NCI-H2029 (cell line): ENCODE measurements at regions not wholly inside any gene's neighbourhood (a gene's known extent, or its start where the extent isn't known, plus 50 kb on each side); places are given as distances from the start of the nearest gene placed in this dataset.
"Not testable (repeated sequence)": the region's sequence is repeated elsewhere in the genome, so short reads cannot be mapped to it uniquely, and the experiment has no call there.

Source experiments
- DNase-seq: peaks from one replicate; lab custom pipeline; 2025; lab: John Stamatoyannopoulos, UW

DNA sequence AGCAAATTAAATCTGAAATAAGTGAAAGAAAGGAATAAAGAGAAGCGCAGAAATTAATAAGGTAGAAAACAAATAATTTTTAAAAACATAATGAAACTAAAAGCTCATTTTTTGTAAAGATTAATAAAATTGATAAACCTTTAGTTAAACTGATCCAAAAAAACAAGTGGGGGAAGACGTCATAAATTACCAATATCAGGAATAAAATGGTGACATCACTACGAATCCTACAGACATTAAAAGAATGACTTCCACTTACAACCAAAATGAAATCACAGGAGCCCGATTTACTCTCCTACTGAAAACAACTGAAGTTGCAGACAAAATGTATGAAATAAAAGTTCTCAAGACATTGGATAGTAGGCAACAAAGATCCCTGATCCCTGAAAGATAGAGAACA is 68.1 kb upstream of the IFFO2 start:
- DNase-seq, result no peak

DNA sequence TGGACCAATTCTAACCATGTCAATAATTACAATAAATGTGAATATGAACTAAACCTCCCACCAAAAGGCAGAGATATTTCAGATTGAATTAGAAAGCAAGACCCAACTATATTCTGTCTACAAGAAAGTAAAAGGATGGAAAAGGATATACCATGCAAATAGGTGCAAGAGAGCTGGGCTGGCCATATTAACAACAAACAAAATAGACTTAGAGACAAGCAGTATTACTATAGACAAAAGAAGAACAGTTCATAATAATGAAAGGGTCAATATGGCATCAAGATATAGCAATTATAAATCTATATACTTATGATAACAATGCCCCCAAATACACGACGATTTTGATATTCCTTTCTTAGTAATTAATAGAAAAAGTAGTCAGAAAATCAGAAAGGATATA is 67.3 kb upstream of the IFFO2 start:
- DNase-seq, result no peak

DNA sequence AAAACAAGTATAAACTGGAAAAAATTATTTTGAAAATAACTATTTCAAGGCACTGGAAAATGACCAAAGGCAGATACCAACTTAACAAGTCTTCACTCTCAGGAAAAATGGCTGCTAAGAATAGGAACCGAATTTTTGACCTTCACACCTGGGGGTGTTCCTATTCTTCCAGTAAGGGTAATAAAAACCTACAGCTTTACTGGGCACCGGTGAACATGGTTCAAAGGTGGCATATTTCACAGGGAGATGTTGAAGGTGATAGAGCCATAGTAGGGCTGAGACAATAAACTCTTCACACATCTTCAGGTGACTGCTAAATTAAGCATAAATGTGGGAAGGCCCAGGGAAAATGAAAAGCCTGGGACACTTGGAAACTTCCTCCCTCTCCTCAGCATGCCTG is 65.4 kb upstream of the IFFO2 start:
- DNase-seq, result no peak

DNA sequence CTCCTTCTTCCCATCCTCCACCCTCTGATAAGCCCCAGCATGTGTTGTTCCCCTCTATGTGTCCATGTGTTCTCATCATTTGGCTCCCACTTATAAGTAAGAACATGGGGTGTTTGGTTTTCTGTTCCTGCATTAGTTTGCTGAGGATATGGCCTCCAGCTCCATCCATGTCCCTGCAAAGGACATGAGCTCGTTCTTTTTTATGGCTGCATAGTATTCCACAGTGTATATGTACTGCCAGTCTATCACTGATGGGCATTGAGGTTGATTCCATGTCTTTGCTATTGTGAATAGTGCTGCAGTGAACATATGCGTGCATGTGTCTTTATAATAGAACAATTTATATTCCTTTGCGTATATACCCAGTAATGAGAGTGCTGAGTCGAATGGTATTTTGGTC is 62.8 kb upstream of the IFFO2 start:
- not testable (repeated sequence) for DNase-seq

DNA sequence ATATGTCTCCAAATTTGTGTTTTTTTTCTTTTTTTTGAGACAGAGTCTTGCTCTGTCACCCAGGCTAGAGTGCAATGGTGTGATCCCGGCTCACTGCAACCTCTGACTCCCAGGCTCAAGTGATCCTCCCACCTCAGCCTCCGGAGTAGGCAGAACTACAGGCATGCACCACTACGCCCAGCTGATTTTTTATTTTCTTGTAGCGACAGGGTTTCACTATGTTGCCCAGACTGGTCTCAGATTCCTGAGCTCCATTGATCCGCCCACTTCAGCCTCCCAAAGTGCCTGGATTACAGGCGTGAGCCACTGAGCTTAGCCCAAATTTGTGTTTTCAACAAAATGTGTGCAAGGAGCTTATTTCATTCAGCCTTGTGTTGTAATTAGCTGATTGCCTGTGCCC is 59.0 kb upstream of the IFFO2 start:
- no peak for DNase-seq

DNA sequence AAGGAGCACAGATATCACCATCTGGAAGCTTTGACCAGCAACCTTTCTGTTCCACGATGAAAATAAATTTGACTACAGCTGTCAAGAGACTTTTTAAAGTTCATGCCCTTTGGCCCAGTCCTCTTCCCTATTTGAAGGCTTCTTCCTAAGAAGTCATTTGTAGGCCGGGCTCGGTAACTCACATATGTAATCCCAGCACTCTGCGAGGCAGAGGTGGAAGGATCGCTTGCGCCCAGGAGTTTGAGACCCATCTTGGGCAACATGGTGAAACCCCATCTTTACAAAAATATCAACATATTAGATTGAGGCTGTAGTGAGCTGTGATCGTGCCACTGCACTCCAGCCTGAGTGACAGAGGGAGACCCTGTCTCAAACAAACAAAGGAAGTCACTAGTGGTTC is 58.3 kb upstream of the IFFO2 start:
- no peak for DNase-seq

DNA sequence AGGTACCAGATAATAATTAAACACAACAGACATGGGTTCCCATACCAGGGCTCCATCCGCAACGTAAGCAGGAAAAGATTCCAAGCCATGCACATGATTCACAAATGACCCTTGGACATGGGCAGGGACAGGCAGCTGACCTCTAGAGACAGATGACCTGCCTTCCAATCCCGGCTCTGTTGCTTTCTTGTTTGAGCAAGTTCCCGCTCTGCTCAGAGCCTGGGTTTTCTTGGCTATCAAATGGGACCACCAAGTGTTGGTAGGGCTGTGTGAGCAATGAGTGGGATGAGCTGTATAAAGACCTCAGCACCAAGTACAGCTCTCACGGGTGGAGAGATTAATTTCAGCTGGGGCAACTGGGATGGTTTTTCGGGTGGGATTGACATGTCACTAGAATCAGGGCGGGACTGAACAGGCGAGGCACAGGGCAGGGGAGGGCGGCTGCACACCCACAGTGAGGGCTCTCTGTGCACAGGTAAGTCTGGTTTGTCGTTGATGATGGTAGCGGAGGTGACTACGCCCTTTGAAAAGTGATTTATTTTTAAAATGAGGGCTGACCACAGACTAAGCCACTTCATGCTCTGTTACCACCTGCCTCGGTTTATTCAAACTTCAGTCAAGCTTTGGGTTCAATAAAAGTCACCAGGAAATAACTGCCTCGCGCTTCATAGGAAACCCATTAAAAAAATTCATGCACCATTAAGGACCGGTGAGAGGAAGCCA is 57.5 kb upstream of the IFFO2 start:
- DNase-seq, result no peak

DNA sequence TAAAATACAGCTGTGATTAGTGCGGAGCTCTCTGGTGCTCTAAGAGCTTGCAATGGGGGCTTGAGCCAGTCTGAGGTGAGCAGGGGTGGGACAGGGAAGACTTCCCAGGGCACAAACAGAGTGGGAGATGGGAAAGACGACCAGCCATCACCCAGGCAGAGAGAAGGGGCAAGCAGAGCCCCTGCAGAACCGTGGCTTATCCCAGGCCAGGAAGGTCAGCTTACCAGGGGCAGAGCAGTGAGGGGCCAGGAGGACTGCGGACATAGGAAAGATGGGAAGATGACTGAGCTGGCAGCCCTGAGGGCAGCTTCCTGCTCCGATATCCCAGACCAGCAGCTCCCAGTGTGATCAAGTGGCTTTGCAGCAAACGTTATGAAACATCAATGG is 55.4 kb upstream of the IFFO2 start:
- no peak for DNase-seq

DNA sequence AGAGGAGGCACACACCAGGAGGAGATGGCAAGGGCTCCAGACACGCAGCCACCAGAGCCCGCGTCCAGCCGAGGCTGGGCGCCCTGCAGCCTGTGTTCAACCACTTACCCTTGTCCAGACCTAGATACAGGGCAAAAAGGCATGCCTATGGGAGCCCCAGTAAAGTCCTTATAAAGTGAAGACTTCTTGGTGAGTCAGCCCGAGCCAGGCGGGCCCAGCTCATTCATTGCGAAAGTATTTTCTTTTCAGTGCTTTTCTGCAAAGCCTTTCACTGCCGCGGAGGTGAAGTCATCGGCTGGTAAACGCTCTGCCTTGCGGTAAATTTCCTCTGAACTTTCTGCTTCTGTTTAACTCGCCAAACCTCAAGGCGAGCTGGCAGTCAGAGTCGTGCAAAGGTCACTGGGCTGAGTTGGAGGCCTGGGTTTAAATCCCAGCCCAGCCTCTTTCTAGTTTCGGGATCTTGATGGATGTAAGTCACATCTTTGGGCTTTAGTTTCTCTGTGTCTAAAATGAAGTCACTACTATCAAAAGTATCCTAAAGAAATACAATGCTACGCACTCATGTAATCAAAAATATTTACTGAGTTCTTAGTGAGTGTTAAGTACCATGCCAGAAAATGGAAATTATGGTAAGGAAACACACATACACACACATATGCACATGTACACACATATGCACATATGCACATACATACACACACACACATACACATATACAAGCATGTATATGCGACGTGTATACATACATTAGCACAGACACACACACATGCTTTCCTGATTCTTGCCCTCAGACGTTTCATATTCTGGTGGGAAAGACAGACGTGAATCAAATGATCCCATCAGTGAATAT is 54.7 kb upstream of the IFFO2 start:
- DNase-seq, result no peak

DNA sequence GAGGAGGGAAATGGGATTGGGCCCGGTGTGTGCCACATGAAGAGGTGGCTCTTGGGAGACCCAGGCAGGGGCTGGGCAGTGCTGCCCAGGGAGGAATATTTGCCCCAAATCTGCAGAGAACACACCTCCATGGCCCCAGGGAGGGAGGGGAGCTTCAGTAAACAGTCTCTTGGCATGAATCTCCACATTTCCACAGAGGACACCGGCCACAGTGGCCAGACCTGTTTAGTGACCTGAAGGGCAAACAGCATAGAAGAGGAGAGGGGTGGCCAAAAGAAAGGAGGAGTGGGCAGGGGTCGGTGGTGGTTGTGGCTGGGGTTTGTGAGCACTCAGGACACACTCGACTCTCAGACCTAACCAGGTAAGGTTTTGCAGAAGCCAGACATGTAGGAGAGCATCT is 54.0 kb upstream of the IFFO2 start:
- DNase-seq, result no peak

DNA sequence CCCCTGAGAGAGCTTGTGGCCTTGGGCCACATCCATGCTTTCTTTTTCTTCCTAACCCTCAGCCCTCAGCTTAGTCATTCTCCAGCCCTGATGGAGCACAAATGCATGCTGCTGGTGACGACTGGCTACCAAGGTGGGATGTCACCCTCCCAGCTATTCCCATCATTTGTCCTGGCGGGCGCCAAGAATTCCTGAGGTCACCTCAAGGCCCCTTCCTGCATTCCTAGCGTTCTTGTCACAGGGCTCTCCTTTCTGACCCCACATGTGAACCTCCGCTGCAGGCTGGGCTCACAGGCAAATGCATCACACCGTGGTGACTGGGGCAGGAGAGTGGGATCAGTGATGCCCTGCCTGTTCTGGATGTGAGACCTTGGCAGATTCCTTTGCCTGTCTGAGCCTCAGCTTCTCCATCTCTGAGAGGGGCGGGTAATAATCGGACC is 53.4 kb upstream of the IFFO2 start:
- DNase-seq, result no peak

DNA sequence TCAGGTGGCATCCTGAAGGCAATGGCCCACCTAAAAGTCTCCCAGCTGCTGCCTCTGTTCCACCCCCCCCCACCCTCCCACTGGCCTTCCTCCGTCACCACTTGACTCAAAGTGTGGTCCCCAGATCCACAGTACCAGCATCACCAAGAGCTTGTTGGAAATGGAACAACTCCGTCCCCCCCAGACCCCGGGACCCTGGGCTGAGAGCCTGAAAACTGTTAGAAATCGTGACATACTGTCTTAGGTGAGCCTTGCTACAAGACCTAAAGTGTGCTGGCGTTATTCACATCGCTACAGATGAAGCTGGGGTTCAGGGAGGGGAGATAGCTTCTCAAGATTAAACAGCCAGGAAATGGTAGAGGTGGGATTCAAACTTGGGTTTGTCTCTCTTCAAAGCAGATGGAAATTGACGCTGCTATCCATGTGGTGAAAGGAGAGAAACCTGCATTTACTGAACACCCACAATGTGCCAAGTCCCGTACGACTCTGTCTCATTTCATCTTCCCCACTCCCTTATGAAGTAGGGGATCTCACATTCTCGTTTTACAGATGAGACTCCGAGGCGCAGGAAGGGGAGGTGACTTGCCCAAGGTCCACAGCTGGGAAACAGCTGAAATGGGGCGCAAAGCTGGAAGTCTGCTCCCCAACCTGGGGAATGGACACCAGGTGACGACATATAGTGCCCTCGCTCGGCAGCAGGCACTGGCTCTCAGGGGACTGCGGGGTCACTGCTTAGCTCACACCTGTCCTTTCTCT is 52.8 kb upstream of the IFFO2 start:
- DNase-seq, result no peak

DNA sequence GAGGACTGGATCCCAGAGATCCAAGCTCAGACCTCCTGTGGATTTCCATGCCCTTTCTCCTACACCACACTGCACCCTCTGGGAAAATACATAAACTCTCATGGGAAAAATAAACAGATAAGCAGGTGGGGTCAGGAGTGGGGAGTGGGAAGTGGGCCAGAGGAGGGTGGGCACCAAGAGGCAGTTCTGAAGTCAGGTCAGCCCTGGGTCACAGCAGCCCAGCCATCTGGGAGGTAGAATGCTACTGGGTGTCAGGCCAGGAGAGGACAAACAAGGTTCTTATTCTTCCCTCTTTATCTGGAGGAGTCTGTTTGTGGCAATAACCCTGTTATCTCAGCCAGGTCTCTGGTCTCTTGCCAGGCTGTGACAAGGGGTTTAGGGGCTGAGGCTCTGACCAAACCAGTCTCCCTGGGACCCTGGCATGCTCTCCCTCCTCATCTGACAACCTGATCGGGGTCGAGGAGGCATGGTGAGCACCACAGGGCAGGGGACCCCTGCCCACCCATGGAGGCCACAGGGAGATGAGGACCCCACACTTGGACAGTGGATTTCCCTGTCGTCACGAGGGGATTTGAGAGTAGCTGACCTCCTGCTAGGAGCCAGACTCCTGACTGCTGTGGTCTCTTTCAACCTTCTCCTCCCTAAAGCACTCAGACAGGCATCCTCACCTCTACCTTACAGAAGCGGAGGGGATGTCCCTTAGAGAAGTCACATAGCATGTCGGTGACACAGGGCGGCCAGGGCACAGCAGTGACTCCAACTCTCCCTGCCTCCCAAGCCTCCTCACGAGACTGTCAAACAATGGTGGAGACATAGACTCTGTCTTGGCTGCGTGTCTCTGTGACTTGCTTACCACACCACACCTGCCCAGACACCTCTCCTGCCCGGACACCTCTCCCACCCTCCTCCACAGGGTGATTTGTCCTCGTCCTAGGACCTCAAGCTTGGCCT is 51.3 kb upstream of the IFFO2 start:
- peak; percentile 19 for DNase-seq

DNA sequence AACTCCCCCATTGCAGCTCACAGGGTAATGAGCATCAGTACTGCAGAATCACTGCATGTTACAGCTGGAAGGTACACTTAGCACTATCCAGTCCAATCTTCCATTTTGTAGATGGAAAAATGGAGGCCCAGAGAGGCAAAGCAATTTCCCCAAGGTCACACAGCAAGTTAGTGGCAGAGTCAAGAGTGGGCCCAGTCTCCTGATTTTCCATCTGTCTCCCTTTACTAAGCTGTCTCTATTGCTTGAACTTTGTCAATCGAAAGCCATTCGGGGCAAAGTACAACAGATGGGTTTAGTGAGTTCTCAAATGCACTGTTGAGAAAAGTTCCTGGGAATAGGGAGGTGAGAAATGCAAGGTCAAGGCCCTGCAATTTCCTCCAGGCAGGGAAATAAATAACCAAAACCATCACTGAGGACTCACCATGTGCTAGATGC is 50.4 kb upstream of the IFFO2 start:
- no peak for DNase-seq
